Spleen (tissue), 7 donors: ENCODE measurements at regions not wholly inside any gene's neighbourhood (a gene's known extent, or its start where the extent isn't known, plus 50 kb on each side); places are given as distances from the start of the nearest gene placed in this dataset.

Experiments
- POLR2A ChIP-seq, 3 donors: fragments of 450-650 bp; IDR thresholded peaks; one replicate each; pipeline ENCODE4 v1.5.1; 2017; ENCODE audit warnings: antibody characterized with exemption in 3 of 3, mild to moderate bottlenecking in 1 of 3
- TF ChIP-seq, protein P1 (sequence below), 11 experiments: fragments of 200-600 bp in 7 of 11; fragments of 450-650 bp in 4 of 11; sonication (generic) in 4 of 11; IDR thresholded peaks in 8 of 11; conservative IDR thresholded peaks in 3 of 11; 1 replicate in 7 of 11; 2 replicates in 4 of 11; pipeline versions ENCODE4 v1.4.0 to v1.8.0; 2016 to 2021; ENCODE audit warnings: antibody characterized with exemption in 11 of 11, inconsistent platforms in 4 of 11, mild to moderate bottlenecking in 1 of 11
- donor health status: DM: no; HTN: no; CAD: no; lungs with moderate emphysema.
- donor health status: DM: no; HTN: no; CAD: no.
- donor health status: DM: no; HTN: no; CAD: no.

- TF ChIP-seq POLR2A (IDR thresholded peaks at IDR 0.05), result no peak
- TF ChIP-seq, protein P1, sequence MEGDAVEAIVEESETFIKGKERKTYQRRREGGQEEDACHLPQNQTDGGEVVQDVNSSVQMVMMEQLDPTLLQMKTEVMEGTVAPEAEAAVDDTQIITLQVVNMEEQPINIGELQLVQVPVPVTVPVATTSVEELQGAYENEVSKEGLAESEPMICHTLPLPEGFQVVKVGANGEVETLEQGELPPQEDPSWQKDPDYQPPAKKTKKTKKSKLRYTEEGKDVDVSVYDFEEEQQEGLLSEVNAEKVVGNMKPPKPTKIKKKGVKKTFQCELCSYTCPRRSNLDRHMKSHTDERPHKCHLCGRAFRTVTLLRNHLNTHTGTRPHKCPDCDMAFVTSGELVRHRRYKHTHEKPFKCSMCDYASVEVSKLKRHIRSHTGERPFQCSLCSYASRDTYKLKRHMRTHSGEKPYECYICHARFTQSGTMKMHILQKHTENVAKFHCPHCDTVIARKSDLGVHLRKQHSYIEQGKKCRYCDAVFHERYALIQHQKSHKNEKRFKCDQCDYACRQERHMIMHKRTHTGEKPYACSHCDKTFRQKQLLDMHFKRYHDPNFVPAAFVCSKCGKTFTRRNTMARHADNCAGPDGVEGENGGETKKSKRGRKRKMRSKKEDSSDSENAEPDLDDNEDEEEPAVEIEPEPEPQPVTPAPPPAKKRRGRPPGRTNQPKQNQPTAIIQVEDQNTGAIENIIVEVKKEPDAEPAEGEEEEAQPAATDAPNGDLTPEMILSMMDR (IDR thresholded peaks at IDR 0.05 in 8 of 11, conservative IDR thresholded peaks at IDR 0.05 in 3 of 11), result no peak
Measured at GRCh38 chr5:51521583-51521982, 138.3 kb downstream of the ISL1 start.
